ENCODE measurements at regions not wholly inside any gene's neighbourhood (a gene's known extent, or its start where the extent isn't known, plus 50 kb on each side); places are given as distances from the start of the nearest gene placed in this dataset.

DNA sequence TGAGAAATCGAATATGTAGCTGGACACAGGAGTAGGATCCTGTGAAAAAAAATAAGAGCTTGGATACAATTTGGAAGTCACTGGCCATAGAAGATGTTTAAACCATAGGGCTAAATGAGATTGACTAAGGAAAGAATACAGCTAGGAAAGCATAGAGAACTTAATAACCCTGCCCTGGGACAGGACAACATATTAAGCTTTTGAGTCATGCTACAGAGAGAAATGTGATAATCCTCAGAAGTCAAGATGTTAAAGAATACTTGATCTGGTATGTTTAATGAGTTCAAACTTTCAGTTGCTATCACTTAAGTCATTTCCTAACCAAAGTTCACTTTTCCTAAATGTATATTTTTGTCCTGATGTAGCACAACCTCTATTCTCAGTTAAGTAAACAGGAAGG, 154.6 kb upstream of the TSHZ2 start:
- DNase-seq, result no peak

DNA sequence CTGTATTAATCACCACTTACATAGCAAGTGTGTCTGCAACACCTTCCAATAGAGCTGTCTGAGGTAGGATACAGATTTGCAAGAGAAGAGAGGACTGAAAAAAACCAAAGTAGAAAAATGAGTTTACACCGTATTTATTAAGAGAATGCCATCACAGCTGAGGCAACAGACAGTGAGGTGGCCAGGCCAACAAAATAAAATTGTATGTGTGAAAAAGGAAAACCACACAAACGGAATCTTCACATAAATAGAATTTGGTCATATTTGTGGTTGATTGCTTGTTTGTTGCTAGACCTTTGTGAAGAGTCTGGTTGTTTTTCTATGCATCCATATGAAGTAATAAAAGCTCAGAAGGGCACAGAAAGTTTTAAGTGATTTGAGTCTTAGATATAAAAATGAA, 157.8 kb upstream of the TSHZ2 start:
- no peak for DNase-seq

- no peak for DNase-seq
These were observed 159.8 kb upstream of the TSHZ2 start for GRCh38 chr20:52812231-52812847.

DNA sequence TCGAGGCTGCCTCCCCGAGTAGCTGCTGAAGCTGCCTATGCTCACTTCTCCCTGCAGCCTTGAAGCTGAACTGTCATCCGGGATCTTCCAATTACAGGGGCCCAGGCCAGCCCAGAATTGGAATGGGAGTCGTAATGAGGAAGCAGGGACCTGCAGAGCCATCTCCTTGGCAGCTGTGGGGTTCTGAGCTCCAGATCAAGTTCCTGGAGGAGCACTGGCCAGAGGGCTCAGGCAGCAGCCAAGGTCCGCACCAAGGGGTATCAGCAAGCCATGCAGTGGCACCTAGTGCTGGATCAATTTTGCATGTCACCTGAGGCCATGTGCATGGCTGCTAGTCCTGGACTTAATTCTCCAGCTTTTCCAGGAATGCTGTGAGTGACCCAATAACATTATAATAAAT, 163.2 kb upstream of the TSHZ2 start:
- no peak for DNase-seq

- no peak for DNase-seq
These were observed 165.2 kb upstream of the TSHZ2 start for GRCh38 chr20:52806918-52807317.

DNA sequence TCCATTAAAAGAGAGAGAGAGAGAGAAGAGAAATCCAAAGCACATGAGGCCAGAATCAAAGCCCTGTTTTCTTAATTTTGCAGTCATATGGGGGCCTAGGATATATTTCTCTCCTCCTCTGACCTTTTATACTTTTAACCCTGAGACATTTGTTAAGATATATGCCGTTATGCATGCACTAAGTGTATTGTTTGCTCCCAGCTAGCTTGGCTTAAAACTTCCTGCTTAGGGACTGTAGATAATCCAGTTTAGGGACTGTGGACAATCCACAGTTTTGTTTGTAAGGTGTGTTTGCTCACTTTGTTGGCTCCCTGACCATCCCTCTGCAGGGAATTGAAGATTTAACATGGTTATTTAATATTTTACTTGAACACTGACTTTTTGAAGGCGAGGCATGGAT, 166.3 kb upstream of the TSHZ2 start:
- no peak for DNase-seq

DNA sequence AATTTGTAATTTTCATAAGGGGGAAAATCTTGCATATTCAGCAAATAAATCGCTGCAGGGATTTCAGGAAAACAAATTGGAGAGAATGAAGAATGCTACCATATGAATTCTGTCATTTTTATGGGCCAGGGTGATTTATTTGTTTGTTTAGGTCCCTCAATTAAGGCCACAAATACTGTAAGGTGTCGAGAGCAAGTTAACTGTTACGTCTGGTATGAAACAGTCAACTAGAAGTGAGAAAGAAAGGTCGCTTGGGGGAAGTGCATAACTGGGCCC, 166.9 kb upstream of the TSHZ2 start:
- DNase-seq, result no peak

DNA sequence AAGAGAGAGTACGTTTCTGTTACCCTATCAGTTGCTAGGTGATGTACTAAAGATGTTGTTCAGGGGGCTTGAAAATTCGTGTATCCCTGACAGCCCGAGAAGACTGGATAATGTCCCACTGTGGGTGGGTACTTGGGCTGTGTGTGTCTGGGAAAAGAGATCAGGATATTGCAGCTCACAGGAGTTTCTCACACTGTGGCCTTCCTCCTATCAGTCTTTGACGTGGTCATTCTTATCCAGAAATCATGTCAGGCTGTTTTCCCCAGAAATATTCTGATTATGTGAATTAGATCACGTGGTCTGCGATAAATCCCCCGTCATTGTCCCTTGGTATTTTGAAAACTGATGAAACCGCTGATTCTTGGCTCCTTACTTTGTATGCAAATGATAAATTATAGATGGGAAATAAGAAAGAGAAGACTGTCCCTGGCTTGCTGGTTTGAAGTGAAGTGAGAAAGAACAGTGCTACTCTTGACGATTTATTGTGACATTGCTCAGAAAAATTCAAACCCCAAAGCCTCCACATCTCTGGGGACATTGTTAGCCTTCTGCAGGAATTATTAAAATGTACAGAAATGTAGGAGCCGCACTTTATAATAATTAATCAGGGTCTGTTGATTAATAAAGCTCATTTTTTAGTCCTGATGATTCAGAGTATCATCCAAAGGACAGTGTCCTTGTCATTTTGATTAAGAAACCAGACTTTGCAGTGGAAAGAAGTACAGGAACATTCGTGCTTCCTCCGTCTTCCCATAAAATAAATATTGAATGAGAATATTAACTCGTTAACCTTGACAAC, 167.5 kb upstream of the TSHZ2 start:
- DNase-seq, result no peak

- no peak for DNase-seq
These were observed 170.5 kb upstream of the TSHZ2 start for GRCh38 chr20:52801628-52802006.

DNA sequence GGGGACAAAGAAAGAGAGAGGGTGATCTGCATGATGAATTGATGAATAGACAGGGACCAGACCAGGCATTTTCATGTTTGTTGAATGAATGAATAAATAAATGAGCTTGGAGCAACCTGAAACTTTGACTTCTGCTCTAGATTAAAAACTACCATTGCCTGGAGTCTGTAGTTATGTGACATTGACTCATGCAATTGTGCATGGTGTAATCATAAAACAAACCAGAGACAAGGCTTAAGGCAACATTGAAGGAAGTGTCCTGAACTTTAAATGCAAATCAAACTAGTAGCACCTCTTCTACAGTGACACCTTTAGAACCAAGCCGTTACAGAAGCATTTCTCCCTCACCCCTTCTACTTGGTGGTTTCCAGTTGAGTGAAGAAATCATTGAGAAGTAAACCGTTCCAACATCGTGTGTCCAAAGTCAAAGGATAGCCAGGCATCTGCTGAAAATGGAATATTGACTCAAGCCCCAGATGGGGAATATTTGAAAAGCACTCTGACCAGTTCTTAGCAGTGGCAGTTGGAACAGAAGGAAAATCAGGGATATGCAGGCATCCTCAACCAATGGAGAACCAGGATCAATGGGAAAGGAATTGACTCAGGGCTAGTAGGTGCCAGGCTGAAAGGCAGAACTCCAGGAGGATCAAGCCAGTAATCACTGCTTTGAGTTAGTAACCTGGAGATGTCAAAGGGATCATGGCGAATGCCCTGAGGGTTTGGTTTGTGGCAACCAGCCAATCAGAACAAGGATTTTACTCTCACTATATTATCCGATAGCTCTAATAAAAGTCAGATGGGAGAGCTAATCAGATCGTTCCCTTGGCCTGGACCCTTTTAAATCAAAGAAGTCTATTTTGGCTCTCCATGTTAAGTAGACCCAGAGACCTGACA, 171.2 kb upstream of the TSHZ2 start:
- no peak for DNase-seq

GRCh38 chr20:52799130-52799529, 173.0 kb upstream of the TSHZ2 start:
- DNase-seq, result no peak

- no peak for DNase-seq
These were observed 174.0 kb upstream of the TSHZ2 start for GRCh38 chr20:52798124-52798523.

DNA sequence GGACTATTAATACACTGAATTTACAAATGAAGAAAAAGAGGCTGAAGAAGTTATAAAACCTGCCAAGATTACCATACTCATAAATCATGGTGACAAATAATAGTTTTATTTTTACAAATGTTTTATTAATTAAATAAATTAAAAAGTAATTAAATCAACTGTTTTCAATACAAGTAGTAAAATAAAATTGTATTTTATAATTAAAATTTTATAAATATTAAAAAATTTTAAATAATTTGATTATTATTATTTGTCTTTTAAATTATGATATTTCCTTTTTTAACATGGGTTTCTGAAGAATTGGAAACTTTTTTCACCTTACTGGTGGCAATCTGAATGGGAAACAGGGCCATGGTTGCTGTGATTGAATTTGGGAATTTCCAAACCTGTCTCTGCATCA, 177.3 kb upstream of the TSHZ2 start:
- DNase-seq, result no peak

- no peak for DNase-seq
These were observed 178.7 kb upstream of the TSHZ2 start for GRCh38 chr20:52793339-52793963.

DNA sequence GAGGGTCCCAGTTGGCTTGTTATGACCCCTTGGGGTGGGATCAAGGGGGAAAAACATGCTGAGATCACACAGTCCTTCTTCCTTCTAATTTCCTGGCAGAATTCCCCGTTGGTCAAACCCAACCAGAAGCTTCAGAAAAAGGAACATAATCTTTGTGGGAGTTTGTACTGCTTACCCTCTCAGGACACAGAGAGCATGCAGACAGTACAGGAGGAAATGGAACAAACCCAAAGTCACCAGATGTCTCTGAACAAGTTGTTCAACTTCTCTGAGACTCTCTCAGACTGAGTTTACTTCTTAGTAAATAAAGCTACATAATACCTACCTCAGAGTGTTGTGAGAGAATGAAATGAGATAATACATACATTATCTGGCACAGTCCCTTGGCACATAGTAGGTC, 181.1 kb upstream of the TSHZ2 start:
- DNase-seq, result no peak

- DNase-seq, result no peak
These were observed 182.4 kb upstream of the TSHZ2 start for GRCh38 chr20:52789716-52790115.

- DNase-seq, result no peak
These were observed 184.2 kb upstream of the TSHZ2 start for GRCh38 chr20:52787962-52788361.

DNA sequence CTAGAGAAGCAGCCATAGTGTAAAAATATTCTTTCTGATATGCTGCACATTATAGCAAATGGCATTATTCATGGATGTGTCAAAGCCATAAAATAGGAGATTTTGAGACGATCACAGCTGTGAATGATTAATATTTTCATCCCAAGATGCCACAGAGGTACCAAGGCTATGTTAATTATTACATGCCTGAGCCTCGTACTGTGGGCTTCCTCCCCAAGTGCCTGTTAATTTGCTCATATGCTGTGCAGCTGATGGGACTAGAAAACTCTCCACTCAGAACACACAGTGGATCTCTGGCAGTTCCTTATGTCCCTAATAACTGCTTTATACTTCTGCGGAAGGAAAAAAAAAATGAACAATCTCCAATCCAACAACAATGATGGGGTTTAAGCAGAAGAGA, 184.9 kb upstream of the TSHZ2 start:
- DNase-seq, result no peak

DNA sequence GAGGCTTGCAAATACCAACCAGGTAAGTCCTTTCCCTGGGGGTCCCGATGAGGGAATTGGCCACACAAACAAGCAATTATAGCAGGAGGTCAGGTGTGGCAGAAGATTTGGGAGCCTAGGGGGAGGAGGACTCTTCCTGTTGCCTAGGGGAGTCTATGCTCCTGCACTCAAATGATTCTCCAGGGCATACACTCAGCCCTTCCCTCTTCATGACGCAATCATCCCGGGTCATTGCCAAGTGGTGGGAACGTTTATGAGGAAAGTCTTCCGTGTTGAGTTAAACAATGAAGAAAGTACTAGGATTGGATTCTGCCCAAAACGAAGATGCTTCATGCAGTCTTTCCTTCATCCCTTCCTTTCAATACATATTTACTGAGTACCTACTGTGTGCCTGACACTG, 186.5 kb upstream of the TSHZ2 start:
- no peak for DNase-seq

GRCh38 chr20:52783769-52784168, 188.4 kb upstream of the TSHZ2 start:
- DNase-seq, result no peak

- DNase-seq, result no peak
These were observed 191.7 kb upstream of the TSHZ2 start for GRCh38 chr20:52780462-52780861.

DNA sequence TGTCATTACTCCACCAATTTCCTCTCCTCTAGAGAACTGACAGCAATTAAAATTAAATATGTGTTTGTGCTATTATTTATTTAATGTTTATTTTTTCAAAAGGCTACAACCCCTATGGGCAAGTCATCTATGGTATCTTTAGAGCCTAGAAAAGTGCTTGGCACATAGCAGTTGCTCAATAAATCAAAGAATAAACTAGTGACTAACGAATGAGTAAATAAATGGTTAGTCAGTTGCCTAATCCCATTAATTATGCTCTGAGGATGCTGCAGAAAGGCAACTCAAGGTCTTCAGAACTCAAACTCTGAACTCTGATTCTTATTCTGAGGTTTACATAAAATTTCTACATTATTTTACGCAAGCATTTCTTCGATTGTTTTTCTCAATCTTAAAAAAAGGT, 193.0 kb upstream of the TSHZ2 start:
- no peak for DNase-seq

DNA sequence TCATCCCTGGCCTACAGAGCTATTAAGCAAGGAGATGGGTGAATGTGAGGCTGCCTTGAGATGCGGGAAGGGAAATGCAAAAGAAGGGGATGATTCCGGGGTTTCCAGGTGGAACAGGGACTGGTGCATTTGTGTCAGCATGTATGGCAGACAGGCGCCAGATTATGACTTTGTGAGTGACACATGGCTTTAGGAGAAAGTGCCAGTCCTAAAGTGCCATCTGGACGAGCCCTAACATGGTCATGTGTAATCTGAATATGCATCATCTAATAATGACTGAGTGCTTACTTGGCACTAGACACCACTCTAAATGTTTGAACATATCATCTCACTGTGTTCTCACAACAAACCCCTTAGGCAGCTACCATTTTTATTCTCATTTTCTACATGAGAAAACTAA, 195.0 kb upstream of the TSHZ2 start:
- no peak for DNase-seq

DNA sequence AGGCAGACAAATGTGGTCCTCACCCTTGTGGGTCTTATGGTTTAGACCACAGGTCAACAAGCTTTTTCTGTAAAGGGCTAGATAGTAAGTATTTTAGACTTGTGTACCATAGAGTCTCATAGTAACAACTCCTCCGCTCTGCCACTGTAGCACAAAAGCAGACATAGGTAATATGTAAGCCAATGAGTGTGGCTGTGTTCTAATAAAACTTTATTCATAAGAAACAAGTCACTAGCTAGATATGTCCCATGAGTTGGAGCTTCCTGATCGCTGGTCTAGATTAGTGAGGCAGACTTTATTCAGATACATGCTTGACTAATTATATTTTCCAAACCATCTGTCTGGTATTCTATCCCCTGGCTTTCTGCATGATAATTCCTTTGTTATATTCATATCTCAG, 196.4 kb upstream of the TSHZ2 start:
- no peak for DNase-seq
